ENCODE measurements at regions not wholly inside any gene's neighbourhood (a gene's known extent, or its start where the extent isn't known, plus 50 kb on each side); places are given as distances from the start of the nearest gene placed in this dataset.

DNA sequence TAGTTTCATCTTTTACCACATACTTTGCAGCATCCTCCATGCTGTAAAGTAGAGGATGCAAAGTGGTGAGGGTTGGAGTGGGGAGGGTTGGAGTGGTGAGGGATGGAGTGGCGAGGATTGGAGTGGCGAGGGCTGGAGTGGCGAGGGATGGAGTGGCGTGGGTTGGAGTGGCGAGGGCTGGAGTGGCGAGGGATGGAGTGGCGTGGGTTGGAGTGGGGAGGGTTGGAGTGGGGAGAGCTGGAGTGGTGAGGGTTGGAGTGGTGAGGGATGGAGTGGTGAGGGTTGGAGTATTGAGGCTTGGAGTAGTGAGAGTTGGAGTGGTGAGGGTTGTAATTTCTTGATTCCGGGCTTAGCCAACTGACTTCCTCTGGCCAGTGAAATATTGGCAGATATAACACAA, 618.3 kb downstream of the MRPL39 start:
- Histone ChIP-seq H3K4me2 (ENCODE audit: insufficient read depth, low read length) (no peak overlapping the region), H3K27ac (ENCODE audit: low read length) (no peak overlapping the region), H3K4me1 (ENCODE audit: insufficient read depth, low read length) (no peaks in the 10 kb centered on the region), H3K9me3 (ENCODE audit: insufficient read depth, low read length, severe bottlenecking) (no peaks in the 10 kb centered on the region), H3K4me3 (ENCODE audit: low read depth in 1 of 2, low read length in 2 of 2) (no peak overlapping the region), H4K20me1 (ENCODE audit: insufficient read depth, low read length) (no peaks in the 10 kb centered on the region), H3K27me3 (ENCODE audit: insufficient read depth, low read length, poor library complexity) (no peaks in the 10 kb centered on the region), H3K79me2 (ENCODE audit: insufficient read depth, low read length) (no peaks in the 10 kb centered on the region), H3K36me3 (ENCODE audit: insufficient read depth, low read length) (no peaks in the 10 kb centered on the region), H3K9ac (ENCODE audit: low read depth, low read length) (no peak overlapping the region), H2AFZ (ENCODE audit: low read depth, low read length) (no peak overlapping the region)
- DNase-seq (no peak), ATAC-seq (ENCODE audit: insufficient read depth, low read depth) (no peak)
- TF ChIP-seq, protein P1, sequence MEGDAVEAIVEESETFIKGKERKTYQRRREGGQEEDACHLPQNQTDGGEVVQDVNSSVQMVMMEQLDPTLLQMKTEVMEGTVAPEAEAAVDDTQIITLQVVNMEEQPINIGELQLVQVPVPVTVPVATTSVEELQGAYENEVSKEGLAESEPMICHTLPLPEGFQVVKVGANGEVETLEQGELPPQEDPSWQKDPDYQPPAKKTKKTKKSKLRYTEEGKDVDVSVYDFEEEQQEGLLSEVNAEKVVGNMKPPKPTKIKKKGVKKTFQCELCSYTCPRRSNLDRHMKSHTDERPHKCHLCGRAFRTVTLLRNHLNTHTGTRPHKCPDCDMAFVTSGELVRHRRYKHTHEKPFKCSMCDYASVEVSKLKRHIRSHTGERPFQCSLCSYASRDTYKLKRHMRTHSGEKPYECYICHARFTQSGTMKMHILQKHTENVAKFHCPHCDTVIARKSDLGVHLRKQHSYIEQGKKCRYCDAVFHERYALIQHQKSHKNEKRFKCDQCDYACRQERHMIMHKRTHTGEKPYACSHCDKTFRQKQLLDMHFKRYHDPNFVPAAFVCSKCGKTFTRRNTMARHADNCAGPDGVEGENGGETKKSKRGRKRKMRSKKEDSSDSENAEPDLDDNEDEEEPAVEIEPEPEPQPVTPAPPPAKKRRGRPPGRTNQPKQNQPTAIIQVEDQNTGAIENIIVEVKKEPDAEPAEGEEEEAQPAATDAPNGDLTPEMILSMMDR (IDR thresholded peaks at IDR 0.05; ENCODE audit: borderline replicate concordance, extremely low read depth, low read length, poor library complexity, severe bottlenecking), result no peak
- TF ChIP-seq EZH2 (IDR thresholded peaks at IDR 0.05; ENCODE audit: borderline replicate concordance, low read depth, low read length, severe bottlenecking), result no peak

DNA sequence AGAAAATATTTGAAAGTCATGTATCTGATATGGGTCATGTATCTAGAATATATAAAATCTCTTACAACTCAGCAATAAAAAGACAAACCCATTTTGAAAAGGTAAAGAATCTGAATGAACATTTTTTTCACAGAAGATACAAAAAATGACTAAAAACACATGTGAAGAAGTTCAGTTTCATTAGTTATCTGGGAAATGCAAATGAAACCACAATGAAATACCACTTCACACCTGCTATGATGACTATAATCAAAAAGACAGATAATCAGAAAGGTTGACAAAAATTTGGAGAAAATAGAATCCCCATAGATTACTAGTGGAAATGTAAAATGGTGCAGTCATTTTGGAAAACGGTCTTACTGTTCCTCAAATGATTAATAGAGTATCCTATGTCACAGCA, 631.0 kb downstream of the MRPL39 start:
- no peaks in the 10 kb centered on the region for H3K79me2 ChIP-seq (ENCODE audit: insufficient read depth, low read length)
- H3K27ac ChIP-seq (ENCODE audit: low read length), result no peak overlapping the region
- no peak overlapping the region for H3K9ac ChIP-seq (ENCODE audit: low read depth, low read length)
- DNase-seq, result no peak
- no peaks in the 10 kb centered on the region for H4K20me1 ChIP-seq (ENCODE audit: insufficient read depth, low read length)
- no peak overlapping the region for H2AFZ ChIP-seq (ENCODE audit: low read depth, low read length)
- TF ChIP-seq, protein P1 (IDR thresholded peaks at IDR 0.05; ENCODE audit: borderline replicate concordance, extremely low read depth, low read length, poor library complexity, severe bottlenecking), result no peak
- no peak for TF ChIP-seq EZH2 (IDR thresholded peaks at IDR 0.05; ENCODE audit: borderline replicate concordance, low read depth, low read length, severe bottlenecking)
- H3K4me2 ChIP-seq (ENCODE audit: insufficient read depth, low read length), result no peak overlapping the region
- ATAC-seq (ENCODE audit: insufficient read depth, low read depth), result no peak
- no peaks in the 10 kb centered on the region for H3K9me3 ChIP-seq (ENCODE audit: insufficient read depth, low read length, severe bottlenecking)
- no peaks in the 10 kb centered on the region for H3K36me3 ChIP-seq (ENCODE audit: insufficient read depth, low read length)
- no peak overlapping the region for H3K4me3 ChIP-seq (ENCODE audit: low read depth in 1 of 2, low read length in 2 of 2)
- no peaks in the 10 kb centered on the region for H3K27me3 ChIP-seq (ENCODE audit: insufficient read depth, low read length, poor library complexity)
- H3K4me1 ChIP-seq (ENCODE audit: insufficient read depth, low read length), result no peaks in the 10 kb centered on the region

DNA sequence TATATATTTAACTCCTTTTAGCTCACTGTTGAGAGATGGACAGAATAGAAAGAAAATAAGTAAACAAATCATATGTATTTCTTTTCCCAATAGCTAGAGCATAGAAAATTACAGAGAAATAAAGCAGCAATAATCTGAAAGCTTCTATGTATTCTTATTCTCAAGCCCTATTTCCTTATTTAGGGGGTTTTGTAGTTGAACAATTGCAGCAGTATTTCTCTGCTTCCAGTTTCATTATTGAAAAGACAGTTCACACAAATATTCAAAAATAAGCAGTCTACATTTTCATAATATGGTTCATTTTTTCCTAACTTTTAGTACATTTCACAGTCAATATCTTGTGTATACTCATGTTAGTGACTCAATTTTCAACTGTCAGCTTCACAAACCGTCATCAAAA, 638.2 kb downstream of the MRPL39 start:
- Histone ChIP-seq H3K36me3 (ENCODE audit: insufficient read depth, low read length) (no peaks in the 10 kb centered on the region), H4K20me1 (ENCODE audit: insufficient read depth, low read length) (no peaks in the 10 kb centered on the region), H3K4me3 (ENCODE audit: low read depth in 1 of 2, low read length in 2 of 2) (no peak overlapping the region), H3K4me1 (ENCODE audit: insufficient read depth, low read length) (no peaks in the 10 kb centered on the region), H3K27me3 (ENCODE audit: insufficient read depth, low read length, poor library complexity) (no peaks in the 10 kb centered on the region), H3K9ac (ENCODE audit: low read depth, low read length) (no peak overlapping the region), H3K27ac (ENCODE audit: low read length) (no peak overlapping the region), H3K9me3 (ENCODE audit: insufficient read depth, low read length, severe bottlenecking) (no peaks in the 10 kb centered on the region), H3K4me2 (ENCODE audit: insufficient read depth, low read length) (no peak overlapping the region), H3K79me2 (ENCODE audit: insufficient read depth, low read length) (no peaks in the 10 kb centered on the region), H2AFZ (ENCODE audit: low read depth, low read length) (no peak overlapping the region)
- no peak for ATAC-seq (ENCODE audit: insufficient read depth, low read depth)
- no peak for DNase-seq
- no peak for TF ChIP-seq EZH2 (IDR thresholded peaks at IDR 0.05; ENCODE audit: borderline replicate concordance, low read depth, low read length, severe bottlenecking)
- TF ChIP-seq, protein P1 (IDR thresholded peaks at IDR 0.05; ENCODE audit: borderline replicate concordance, extremely low read depth, low read length, poor library complexity, severe bottlenecking), result no peak

All from DND-41 (cell line).